ENCODE measurements at regions not wholly inside any gene's neighbourhood (a gene's known extent, or its start where the extent isn't known, plus 50 kb on each side); places are given as distances from the start of the nearest gene placed in this dataset.

DNA sequence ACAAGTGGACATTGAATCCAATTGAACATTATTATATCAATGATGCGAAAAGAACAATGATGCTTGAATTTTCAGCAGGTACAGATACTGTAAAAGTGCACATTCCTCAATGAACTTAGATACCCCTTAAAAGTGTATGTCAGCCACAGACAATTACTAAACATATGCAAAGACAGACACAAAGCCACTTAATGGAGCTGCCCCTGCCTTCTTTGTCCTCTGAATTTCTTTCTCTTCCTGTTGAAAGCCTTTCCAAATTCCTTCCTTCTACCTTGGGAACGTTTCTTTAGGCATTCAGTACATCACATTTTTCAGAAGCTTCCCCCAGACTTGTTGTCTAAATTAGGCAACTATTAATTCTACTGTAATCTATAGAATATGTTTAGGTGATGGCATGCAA, 706.8 kb upstream of the MBL2 start:
- no TSS peak for BruUV-seq (replicated peaks)
- intact Hi-C loops (cut with micrococcal nuclease): no loop called here
- ChIA-PET CTCF (no interaction called here), POLR2A (no interaction called here)
- Mint-ChIP-seq H3K27me3 (ENCODE audit: insufficient read depth, unreplicated experiment) (no peaks in the 10 kb centered on the region), H3K4me3 (ENCODE audit: unreplicated experiment) (no peak overlapping the region), H3K4me1 (ENCODE audit: insufficient read depth, unreplicated experiment) (no peaks in the 10 kb centered on the region), H3K27ac (ENCODE audit: low read depth, unreplicated experiment) (no peak overlapping the region), H3K9me3 (ENCODE audit: unreplicated experiment) (peaks cover 3% of the 10 kb centered on the region), H3K36me3 (ENCODE audit: insufficient read depth, unreplicated experiment) (no peaks in the 10 kb centered on the region)
- TF ChIP-seq, protein P1, sequence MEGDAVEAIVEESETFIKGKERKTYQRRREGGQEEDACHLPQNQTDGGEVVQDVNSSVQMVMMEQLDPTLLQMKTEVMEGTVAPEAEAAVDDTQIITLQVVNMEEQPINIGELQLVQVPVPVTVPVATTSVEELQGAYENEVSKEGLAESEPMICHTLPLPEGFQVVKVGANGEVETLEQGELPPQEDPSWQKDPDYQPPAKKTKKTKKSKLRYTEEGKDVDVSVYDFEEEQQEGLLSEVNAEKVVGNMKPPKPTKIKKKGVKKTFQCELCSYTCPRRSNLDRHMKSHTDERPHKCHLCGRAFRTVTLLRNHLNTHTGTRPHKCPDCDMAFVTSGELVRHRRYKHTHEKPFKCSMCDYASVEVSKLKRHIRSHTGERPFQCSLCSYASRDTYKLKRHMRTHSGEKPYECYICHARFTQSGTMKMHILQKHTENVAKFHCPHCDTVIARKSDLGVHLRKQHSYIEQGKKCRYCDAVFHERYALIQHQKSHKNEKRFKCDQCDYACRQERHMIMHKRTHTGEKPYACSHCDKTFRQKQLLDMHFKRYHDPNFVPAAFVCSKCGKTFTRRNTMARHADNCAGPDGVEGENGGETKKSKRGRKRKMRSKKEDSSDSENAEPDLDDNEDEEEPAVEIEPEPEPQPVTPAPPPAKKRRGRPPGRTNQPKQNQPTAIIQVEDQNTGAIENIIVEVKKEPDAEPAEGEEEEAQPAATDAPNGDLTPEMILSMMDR (IDR thresholded peaks at IDR 0.05; ENCODE audit: unreplicated experiment): no peak
- DNase-seq (ENCODE audit: unreplicated experiment): no peak

DNA sequence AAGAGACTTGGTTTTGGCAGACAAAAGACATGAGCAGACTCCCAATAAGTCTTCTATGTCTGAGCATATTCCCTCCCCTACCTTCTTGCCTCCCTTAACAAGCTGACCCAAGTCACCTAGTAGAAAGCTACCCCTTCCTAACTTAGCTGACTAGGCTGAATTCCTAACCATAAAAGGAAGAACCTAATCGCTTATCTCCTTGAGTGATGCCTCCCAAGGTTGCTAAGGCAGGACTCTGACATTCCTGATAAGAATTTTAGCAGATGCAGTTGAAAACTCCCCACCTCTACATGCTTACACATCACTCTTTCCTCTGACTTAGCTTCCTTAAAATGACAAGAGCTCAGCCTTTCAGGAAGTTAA, 704.7 kb upstream of the MBL2 start:
- Mint-ChIP-seq H3K9me3 (ENCODE audit: unreplicated experiment) (no peaks in the 10 kb centered on the region), H3K4me1 (ENCODE audit: insufficient read depth, unreplicated experiment) (no peaks in the 10 kb centered on the region), H3K36me3 (ENCODE audit: insufficient read depth, unreplicated experiment) (no peaks in the 10 kb centered on the region), H3K4me3 (ENCODE audit: unreplicated experiment) (no peak overlapping the region), H3K27me3 (ENCODE audit: insufficient read depth, unreplicated experiment) (no peaks in the 10 kb centered on the region), H3K27ac (ENCODE audit: low read depth, unreplicated experiment) (no peak overlapping the region)
- BruUV-seq (replicated peaks): no TSS peak
- CTCF ChIA-PET: no interaction called here
- intact Hi-C loops (cut with micrococcal nuclease): no loop called here
- TF ChIP-seq, protein P1 (IDR thresholded peaks at IDR 0.05; ENCODE audit: unreplicated experiment): no peak
- POLR2A ChIA-PET: no interaction called here
- DNase-seq (ENCODE audit: unreplicated experiment): no peak

DNA sequence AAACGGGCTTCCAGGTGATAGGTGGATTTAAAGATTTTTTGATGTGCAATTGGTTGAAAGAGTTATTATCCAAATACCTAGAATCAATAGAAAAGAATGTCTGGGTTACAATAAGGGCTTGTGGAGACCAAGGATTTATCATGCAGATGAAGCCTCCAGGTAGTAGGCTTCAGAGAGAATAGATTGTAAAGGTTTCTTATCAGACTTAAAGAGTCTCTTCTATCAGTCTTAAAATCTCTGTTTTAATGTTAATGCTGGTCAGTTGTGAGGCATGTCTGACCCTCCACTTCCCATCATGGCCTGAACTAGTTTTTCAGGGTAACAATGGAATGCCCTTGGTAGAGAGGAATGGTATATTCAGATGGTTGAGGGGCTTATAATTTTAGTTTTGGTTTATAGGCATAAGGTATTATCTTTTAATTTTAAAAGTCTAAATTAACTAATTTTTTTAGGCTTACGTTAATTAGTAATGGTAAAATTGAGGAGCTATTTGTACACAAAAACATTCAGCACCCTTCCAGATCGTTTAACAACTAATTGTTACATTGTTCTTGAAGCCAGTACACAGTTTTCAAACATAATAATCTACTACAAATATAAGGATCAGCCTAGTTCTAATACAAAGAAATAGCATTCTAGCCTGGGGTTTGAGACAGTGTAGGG, 704.2 kb upstream of the MBL2 start:
- no peaks in the 10 kb centered on the region for H3K4me1 Mint-ChIP-seq (ENCODE audit: insufficient read depth, unreplicated experiment)
- intact Hi-C loops (cut with micrococcal nuclease): no loop called here
- no peak overlapping the region for H3K27ac Mint-ChIP-seq (ENCODE audit: low read depth, unreplicated experiment)

DNA sequence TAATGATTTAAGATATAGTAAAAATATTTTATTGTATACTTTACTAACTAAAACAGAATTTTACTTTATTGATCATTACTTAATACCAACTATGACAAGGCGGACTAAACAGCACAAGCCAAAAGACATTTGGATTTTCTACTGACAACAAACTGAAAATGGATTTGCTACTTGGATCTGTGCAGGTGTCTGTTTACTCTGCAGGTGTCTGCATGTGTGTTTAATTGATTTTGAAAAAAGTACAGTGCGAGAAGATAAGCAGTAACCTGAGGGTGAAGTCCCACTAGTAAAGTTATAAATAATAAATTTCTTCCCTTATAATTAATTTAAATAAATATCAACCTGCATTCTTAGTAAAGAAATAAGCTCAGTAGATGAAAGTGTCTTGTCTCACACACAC, 696.8 kb upstream of the MBL2 start:
- BruUV-seq (replicated peaks): no TSS peak
- no peak for DNase-seq (ENCODE audit: unreplicated experiment)
- ChIA-PET CTCF (no interaction called here), POLR2A (no interaction called here)
- Mint-ChIP-seq H3K27ac (ENCODE audit: low read depth, unreplicated experiment) (no peak overlapping the region), H3K4me1 (ENCODE audit: insufficient read depth, unreplicated experiment) (no peaks in the 10 kb centered on the region), H3K27me3 (ENCODE audit: insufficient read depth, unreplicated experiment) (no peaks in the 10 kb centered on the region), H3K9me3 (ENCODE audit: unreplicated experiment) (no peaks in the 10 kb centered on the region), H3K4me3 (ENCODE audit: unreplicated experiment) (no peak overlapping the region), H3K36me3 (ENCODE audit: insufficient read depth, unreplicated experiment) (no peaks in the 10 kb centered on the region)
- TF ChIP-seq, protein P1 (IDR thresholded peaks at IDR 0.05; ENCODE audit: unreplicated experiment): no peak
- intact Hi-C loops (cut with micrococcal nuclease): no loop called here

More for the DNA sequence above, 704.2 kb upstream of the MBL2 start:
- BruUV-seq (replicated peaks): no TSS peak
- Mint-ChIP-seq H3K27me3 (ENCODE audit: insufficient read depth, unreplicated experiment) (no peaks in the 10 kb centered on the region), H3K4me3 (ENCODE audit: unreplicated experiment) (no peak overlapping the region), H3K9me3 (ENCODE audit: unreplicated experiment) (no peaks in the 10 kb centered on the region), H3K36me3 (ENCODE audit: insufficient read depth, unreplicated experiment) (no peaks in the 10 kb centered on the region)
- ChIA-PET CTCF (no interaction called here), POLR2A (no interaction called here)
- no peak for DNase-seq (ENCODE audit: unreplicated experiment)
- TF ChIP-seq, protein P1 (IDR thresholded peaks at IDR 0.05; ENCODE audit: unreplicated experiment): no peak
